ENCODE measurements at regions not wholly inside any gene's neighbourhood (a gene's known extent, or its start where the extent isn't known, plus 50 kb on each side); places are given as distances from the start of the nearest gene placed in this dataset.

- intact Hi-C loops (cut with micrococcal nuclease) = no loop called here
- DNase-seq (ENCODE audit: unreplicated experiment) = no peak
- no peak overlapping the region for H3K27ac Mint-ChIP-seq (ENCODE audit: low read depth, unreplicated experiment)
- H3K4me3 Mint-ChIP-seq (ENCODE audit: unreplicated experiment) = no peak overlapping the region
- no peak for TF ChIP-seq CTCF (IDR thresholded peaks at IDR 0.05; ENCODE audit: unreplicated experiment)
- no peaks in the 10 kb centered on the region for H3K36me3 Mint-ChIP-seq (ENCODE audit: insufficient read depth, unreplicated experiment)
- ChIA-PET CTCF (interaction anchor here (1.2 kb wide), 1 partner anchor 348 kb away, joined by 3 read pairs; no protein-coding TSS in a partner anchor), POLR2A (interaction anchor here (0.6 kb wide), 1 partner anchor 1752 kb away, joined by 3 read pairs; no protein-coding TSS in a partner anchor)
- H3K9me3 Mint-ChIP-seq (ENCODE audit: unreplicated experiment) = no peaks in the 10 kb centered on the region
- H3K27me3 Mint-ChIP-seq (ENCODE audit: insufficient read depth, unreplicated experiment) = peaks cover 23% of the 10 kb centered on the region
- H3K4me1 Mint-ChIP-seq (ENCODE audit: insufficient read depth, unreplicated experiment) = no peaks in the 10 kb centered on the region
- BruUV-seq (replicated peaks) = no TSS peak
Measured at GRCh38 chr3:102577082-102577789, 142.4 kb downstream of the ZPLD1 start.

GRCh38 chr3:102580760-102581159 lies 145.9 kb downstream of the ZPLD1 start:
- Mint-ChIP-seq H3K27ac (ENCODE audit: low read depth, unreplicated experiment) (no peak overlapping the region), H3K27me3 (ENCODE audit: insufficient read depth, unreplicated experiment) (peaks cover 39% of the 10 kb centered on the region), H3K36me3 (ENCODE audit: insufficient read depth, unreplicated experiment) (no peaks in the 10 kb centered on the region), H3K9me3 (ENCODE audit: unreplicated experiment) (no peaks in the 10 kb centered on the region), H3K4me1 (ENCODE audit: insufficient read depth, unreplicated experiment) (no peaks in the 10 kb centered on the region), H3K4me3 (ENCODE audit: unreplicated experiment) (no peak overlapping the region)
- TF ChIP-seq CTCF (IDR thresholded peaks at IDR 0.05; ENCODE audit: unreplicated experiment) = no peak
- intact Hi-C loops (cut with micrococcal nuclease) = no loop called here
- no TSS peak for BruUV-seq (replicated peaks)
- ChIA-PET POLR2A (interaction anchor here (0.7 kb wide), 1 partner anchor 418 kb away, joined by 3 read pairs; no protein-coding TSS in a partner anchor), CTCF (interaction anchor here (0.9 kb wide), 1 partner anchor 9 kb away, joined by 4 read pairs; no protein-coding TSS in a partner anchor)
- no peak for DNase-seq (ENCODE audit: unreplicated experiment)

- POLR2A ChIA-PET = no interaction called here
- H3K9me3 Mint-ChIP-seq (ENCODE audit: unreplicated experiment) = no peaks in the 10 kb centered on the region
Measured at GRCh38 chr3:102586485-102586884, 151.7 kb downstream of the ZPLD1 start.

More at GRCh38 chr3:102586485-102586884, 151.7 kb downstream of the ZPLD1 start:
- no peak for TF ChIP-seq CTCF (IDR thresholded peaks at IDR 0.05; ENCODE audit: unreplicated experiment)
- Mint-ChIP-seq H3K4me3 (ENCODE audit: unreplicated experiment) (no peak overlapping the region), H3K27me3 (ENCODE audit: insufficient read depth, unreplicated experiment) (peaks cover 80% of the 10 kb centered on the region), H3K4me1 (ENCODE audit: insufficient read depth, unreplicated experiment) (no peaks in the 10 kb centered on the region), H3K36me3 (ENCODE audit: insufficient read depth, unreplicated experiment) (no peaks in the 10 kb centered on the region), H3K27ac (ENCODE audit: low read depth, unreplicated experiment) (no peak overlapping the region)
- intact Hi-C loops (cut with micrococcal nuclease) = no loop called here
- CTCF ChIA-PET = no interaction called here
- BruUV-seq (replicated peaks) = no TSS peak
- DNase-seq (ENCODE audit: unreplicated experiment) = no peak
